Ishikawa (cell line): ENCODE measurements at regions not wholly inside any gene's neighbourhood (a gene's known extent, or its start where the extent isn't known, plus 50 kb on each side); places are given as distances from the start of the nearest gene placed in this dataset.

ENCODE experiments used
- CEBPB ChIP-seq: IDR thresholded peaks from 2 replicates; pipeline ENCODE4 v1.6.1; 2012
- CREB1 ChIP-seq: IDR thresholded peaks from 2 replicates; pipeline ENCODE4 v1.6.1; 2012; ENCODE audit warnings: low read depth
- EGR1 ChIP-seq: IDR thresholded peaks from 2 replicates; pipeline ENCODE4 v1.6.1; 2012
- EP300 ChIP-seq: IDR thresholded peaks from 2 replicates; pipeline ENCODE4 v1.6.1; 2012; ENCODE audit warnings: borderline replicate concordance
- FOXM1 ChIP-seq: IDR thresholded peaks from 2 replicates; pipeline ENCODE4 v1.6.1; 2012; ENCODE audit warnings: low read depth, borderline replicate concordance
- NFIC ChIP-seq: IDR thresholded peaks from 2 replicates; pipeline ENCODE4 v1.6.1; 2012
- RAD21 ChIP-seq: IDR thresholded peaks from 2 replicates; pipeline ENCODE4 v1.6.1; 2012; ENCODE audit warnings: low read depth
- TAF1 ChIP-seq: IDR thresholded peaks from 2 replicates; pipeline ENCODE4 v1.6.1; 2012; ENCODE audit warnings: low read depth, mild to moderate bottlenecking
- TCF12 ChIP-seq: IDR thresholded peaks from 2 replicates; pipeline ENCODE4 v1.6.1; 2012; ENCODE audit warnings: low read depth
- TEAD4 ChIP-seq: IDR thresholded peaks from 2 replicates; pipeline ENCODE4 v1.6.1; 2012
- YY1 ChIP-seq: IDR thresholded peaks from 2 replicates; pipeline ENCODE4 v1.6.1; 2012; ENCODE audit warnings: low read depth
- ZBTB7A ChIP-seq: IDR thresholded peaks from 2 replicates; pipeline ENCODE4 v1.6.1; 2012; ENCODE audit warnings: low read depth
- TF ChIP-seq, protein P1 (sequence below): IDR thresholded peaks from 2 replicates; pipeline ENCODE4 v1.6.1; 2012; ENCODE audit warnings: low read depth, mild to moderate bottlenecking
- TF ChIP-seq, protein P2 (sequence below): IDR thresholded peaks from 2 replicates; pipeline ENCODE4 v1.6.1; 2012
- TF ChIP-seq, protein P3 (sequence below): IDR thresholded peaks from 2 replicates; pipeline ENCODE4 v1.6.1; 2012

DNA sequence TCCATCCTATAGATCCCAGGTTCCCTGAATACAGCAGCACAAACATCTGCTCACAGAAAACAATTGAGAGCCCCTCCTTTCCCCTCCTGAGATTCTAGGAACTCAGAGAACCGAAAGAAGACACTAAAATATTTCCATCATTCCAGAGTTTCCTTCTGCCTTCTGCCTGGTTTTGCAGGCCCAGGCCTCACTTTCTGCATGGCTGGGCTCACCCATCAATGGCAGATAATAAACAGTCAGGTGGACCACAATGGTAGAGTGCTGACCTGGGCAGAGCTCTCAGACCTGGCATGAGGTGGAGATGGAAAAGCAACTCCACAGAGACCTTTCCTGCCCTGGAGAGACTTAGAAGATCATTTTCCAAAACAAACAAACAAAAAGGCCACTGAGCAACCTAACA, 389.1 kb downstream of the NXPE2 start:
- TF ChIP-seq, protein P1, sequence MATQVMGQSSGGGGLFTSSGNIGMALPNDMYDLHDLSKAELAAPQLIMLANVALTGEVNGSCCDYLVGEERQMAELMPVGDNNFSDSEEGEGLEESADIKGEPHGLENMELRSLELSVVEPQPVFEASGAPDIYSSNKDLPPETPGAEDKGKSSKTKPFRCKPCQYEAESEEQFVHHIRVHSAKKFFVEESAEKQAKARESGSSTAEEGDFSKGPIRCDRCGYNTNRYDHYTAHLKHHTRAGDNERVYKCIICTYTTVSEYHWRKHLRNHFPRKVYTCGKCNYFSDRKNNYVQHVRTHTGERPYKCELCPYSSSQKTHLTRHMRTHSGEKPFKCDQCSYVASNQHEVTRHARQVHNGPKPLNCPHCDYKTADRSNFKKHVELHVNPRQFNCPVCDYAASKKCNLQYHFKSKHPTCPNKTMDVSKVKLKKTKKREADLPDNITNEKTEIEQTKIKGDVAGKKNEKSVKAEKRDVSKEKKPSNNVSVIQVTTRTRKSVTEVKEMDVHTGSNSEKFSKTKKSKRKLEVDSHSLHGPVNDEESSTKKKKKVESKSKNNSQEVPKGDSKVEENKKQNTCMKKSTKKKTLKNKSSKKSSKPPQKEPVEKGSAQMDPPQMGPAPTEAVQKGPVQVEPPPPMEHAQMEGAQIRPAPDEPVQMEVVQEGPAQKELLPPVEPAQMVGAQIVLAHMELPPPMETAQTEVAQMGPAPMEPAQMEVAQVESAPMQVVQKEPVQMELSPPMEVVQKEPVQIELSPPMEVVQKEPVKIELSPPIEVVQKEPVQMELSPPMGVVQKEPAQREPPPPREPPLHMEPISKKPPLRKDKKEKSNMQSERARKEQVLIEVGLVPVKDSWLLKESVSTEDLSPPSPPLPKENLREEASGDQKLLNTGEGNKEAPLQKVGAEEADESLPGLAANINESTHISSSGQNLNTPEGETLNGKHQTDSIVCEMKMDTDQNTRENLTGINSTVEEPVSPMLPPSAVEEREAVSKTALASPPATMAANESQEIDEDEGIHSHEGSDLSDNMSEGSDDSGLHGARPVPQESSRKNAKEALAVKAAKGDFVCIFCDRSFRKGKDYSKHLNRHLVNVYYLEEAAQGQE = no peak
- no peak for TF ChIP-seq ZBTB7A
- no peak for TF ChIP-seq NFIC
- TF ChIP-seq TCF12 = no peak
- TF ChIP-seq EGR1 = no peak
- TF ChIP-seq RAD21 = no peak
- TF ChIP-seq, protein P2, sequence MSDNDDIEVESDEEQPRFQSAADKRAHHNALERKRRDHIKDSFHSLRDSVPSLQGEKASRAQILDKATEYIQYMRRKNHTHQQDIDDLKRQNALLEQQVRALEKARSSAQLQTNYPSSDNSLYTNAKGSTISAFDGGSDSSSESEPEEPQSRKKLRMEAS = no peak
- no peak for TF ChIP-seq TEAD4
- no peak for TF ChIP-seq CEBPB
- TF ChIP-seq FOXM1 = no peak
- TF ChIP-seq TAF1 = no peak
- TF ChIP-seq CREB1 = no peak
- TF ChIP-seq, protein P3, sequence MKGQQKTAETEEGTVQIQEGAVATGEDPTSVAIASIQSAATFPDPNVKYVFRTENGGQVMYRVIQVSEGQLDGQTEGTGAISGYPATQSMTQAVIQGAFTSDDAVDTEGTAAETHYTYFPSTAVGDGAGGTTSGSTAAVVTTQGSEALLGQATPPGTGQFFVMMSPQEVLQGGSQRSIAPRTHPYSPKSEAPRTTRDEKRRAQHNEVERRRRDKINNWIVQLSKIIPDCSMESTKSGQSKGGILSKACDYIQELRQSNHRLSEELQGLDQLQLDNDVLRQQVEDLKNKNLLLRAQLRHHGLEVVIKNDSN = no peak
- TF ChIP-seq EP300 = no peak
- TF ChIP-seq YY1 = no peak

DNA sequence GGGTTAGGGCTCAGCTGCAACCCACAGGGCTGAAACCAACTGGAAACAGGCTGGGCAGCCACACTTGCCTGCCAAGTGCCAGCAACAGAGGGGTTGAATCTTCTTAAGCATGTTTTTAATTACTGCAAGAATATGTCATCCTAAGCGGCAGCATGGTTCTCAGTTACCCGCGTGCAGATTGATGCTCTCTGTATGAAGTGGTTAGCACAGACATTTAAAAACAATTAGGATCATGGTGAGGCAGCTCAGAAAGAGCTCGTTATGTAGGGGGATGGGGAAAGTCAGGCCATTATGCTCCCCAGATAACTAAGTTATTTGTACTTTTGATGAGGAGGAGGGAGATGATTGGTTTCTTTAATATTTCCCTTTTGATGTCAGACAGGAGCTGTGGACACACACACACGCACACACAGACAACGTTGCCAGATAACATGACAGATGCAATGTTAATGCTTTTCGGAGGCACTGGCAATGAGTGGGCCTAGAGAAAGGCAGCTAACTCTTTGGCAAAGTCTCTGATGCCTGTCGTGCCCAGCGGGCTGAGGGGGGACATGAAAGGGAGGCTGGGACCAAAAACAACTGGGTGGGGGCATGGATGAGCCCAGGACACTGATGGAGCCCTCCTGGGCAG, 389.7 kb downstream of the NXPE2 start:
- TF ChIP-seq TAF1 (no peak), RAD21 (no peak), CEBPB (no peak), CREB1 (no peak), EGR1 (no peak), FOXM1 (no peak), TEAD4 (no peak), ZBTB7A (no peak), TCF12 (no peak), EP300 (no peak)
- TF ChIP-seq, protein P3 = no peak
- TF ChIP-seq, protein P1 = no peak
- TF ChIP-seq, protein P2 = no peak

DNA sequence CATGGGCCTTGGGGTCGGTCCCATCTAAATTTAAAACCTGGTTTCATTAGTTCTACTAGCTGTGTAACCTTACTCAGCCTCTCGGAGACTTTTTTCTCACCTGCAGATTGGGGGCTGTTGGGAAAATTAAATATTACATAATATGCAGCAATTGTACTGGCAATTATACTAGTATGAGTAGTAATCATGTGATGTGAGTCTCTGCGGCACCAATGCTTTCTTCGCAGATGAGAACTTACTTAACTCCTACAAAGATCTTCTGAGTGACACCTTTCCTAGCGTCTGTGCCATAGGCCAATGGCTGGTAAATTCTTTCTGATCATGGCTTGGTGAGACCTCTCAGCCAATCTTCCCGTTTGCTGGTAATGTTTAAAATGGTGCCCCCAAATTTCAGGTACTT, 391.3 kb downstream of the NXPE2 start:
- TF ChIP-seq, protein P2 = no peak
- TF ChIP-seq, protein P1 = no peak
- TF ChIP-seq YY1 (no peak), FOXM1 (no peak), EP300 (no peak), CREB1 (no peak), CEBPB (no peak), RAD21 (no peak), TCF12 (no peak), EGR1 (no peak), TAF1 (no peak), TEAD4 (no peak), ZBTB7A (no peak)
- TF ChIP-seq, protein P3 = no peak

DNA sequence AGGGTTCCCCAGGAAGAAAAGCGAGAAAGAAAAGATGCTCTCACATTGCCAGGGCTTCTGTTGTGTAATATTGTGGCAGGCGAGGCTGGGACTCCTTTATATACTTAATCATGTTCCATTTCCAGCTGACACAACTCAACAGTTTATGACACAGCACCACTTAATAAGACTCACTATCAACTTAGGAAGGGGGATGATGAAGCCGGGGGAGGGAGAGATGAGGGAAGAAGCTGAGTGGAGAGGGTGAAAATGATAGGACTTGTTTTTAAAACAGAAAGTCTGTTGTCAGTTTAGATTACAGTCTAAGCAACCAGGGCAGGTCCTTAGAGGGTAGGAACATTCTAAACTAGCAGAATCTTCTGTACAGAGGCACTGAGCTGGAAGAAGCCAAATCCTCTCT, 397.0 kb downstream of the NXPE2 start:
- no peak for TF ChIP-seq NFIC
- TF ChIP-seq, protein P3 = no peak
- TF ChIP-seq TCF12 = no peak
- TF ChIP-seq CREB1 = no peak
- TF ChIP-seq TEAD4 = no peak
- no peak for TF ChIP-seq EGR1
- TF ChIP-seq, protein P2 = no peak
- TF ChIP-seq CEBPB = no peak
- no peak for TF ChIP-seq EP300
- TF ChIP-seq YY1 = no peak
- TF ChIP-seq RAD21 = no peak
